Type B pancreatic cell (in vitro differentiated cells): ENCODE measurements at regions not wholly inside any gene's neighbourhood (a gene's known extent, or its start where the extent isn't known, plus 50 kb on each side); places are given as distances from the start of the nearest gene placed in this dataset.

Experiments used
- DNase-seq: peaks from one replicate; pipeline ENCODE4 v3.0.0; 2021; ENCODE audit warnings: mixed read lengths; ENCODE audit not compliant: unreplicated experiment; ENCODE audit errors: extremely low spot score
- H3K27ac Mint-ChIP-seq: 2 replicates; pipeline ENCODE4 v1.8.0; 2021; ENCODE audit warnings: mild to moderate bottlenecking, mixed read lengths
- H3K27me3 Mint-ChIP-seq: 2 replicates; pipeline ENCODE4 v1.8.0; 2021; ENCODE audit warnings: mixed read lengths
- H3K36me3 Mint-ChIP-seq: 2 replicates; pipeline ENCODE4 v1.8.0; 2021; ENCODE audit warnings: mixed read lengths
- H3K4me1 Mint-ChIP-seq: one replicate; pipeline ENCODE4 v1.8.0; 2021; ENCODE audit warnings: mixed read lengths; ENCODE audit not compliant: unreplicated experiment
- H3K4me3 Mint-ChIP-seq: 2 replicates; pipeline ENCODE4 v1.8.0; 2021; ENCODE audit warnings: mild to moderate bottlenecking, mixed read lengths
- H3K9me3 Mint-ChIP-seq: 2 replicates; pipeline ENCODE4 v1.8.0; 2021; ENCODE audit warnings: mixed read lengths
- TF ChIP-seq, protein P1 (sequence below): fragments of 200-600 bp; sonication (generic); conservative IDR thresholded peaks from 2 replicates; pipeline ENCODE4 v1.5.0; 2021; ENCODE audit warnings: antibody characterized with exemption, mild to moderate bottlenecking

DNA sequence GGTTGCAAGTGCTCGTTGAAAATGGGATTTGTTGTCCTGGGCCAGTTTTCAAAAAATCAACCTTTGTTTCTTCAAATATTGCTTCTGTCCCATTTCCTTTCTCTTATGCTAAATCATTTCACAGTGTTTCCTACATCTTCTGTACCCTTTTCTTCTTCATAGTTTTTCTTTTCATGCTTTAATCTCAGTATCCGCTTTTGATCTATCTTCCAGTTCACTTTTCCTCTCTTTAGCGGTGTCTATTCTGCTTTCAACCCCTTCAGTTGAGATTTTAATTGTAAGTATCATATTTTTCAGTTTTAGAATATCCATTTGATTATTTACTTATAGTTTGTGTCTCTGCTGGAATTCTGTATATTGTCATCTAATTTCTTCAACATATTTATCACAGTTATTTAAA, 311.7 kb upstream of the TPM1 start:
- TF ChIP-seq, protein P1, sequence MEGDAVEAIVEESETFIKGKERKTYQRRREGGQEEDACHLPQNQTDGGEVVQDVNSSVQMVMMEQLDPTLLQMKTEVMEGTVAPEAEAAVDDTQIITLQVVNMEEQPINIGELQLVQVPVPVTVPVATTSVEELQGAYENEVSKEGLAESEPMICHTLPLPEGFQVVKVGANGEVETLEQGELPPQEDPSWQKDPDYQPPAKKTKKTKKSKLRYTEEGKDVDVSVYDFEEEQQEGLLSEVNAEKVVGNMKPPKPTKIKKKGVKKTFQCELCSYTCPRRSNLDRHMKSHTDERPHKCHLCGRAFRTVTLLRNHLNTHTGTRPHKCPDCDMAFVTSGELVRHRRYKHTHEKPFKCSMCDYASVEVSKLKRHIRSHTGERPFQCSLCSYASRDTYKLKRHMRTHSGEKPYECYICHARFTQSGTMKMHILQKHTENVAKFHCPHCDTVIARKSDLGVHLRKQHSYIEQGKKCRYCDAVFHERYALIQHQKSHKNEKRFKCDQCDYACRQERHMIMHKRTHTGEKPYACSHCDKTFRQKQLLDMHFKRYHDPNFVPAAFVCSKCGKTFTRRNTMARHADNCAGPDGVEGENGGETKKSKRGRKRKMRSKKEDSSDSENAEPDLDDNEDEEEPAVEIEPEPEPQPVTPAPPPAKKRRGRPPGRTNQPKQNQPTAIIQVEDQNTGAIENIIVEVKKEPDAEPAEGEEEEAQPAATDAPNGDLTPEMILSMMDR, result no peak
- Mint-ChIP-seq H3K4me3 (no peak overlapping the region), H3K27ac (no peak overlapping the region), H3K4me1 (peaks cover 10% of the 10 kb centered on the region), H3K36me3 (peaks cover 49% of the 10 kb centered on the region), H3K27me3 (no peaks in the 10 kb centered on the region), H3K9me3 (peaks cover 6% of the 10 kb centered on the region)
- DNase-seq, result no peak

DNA sequence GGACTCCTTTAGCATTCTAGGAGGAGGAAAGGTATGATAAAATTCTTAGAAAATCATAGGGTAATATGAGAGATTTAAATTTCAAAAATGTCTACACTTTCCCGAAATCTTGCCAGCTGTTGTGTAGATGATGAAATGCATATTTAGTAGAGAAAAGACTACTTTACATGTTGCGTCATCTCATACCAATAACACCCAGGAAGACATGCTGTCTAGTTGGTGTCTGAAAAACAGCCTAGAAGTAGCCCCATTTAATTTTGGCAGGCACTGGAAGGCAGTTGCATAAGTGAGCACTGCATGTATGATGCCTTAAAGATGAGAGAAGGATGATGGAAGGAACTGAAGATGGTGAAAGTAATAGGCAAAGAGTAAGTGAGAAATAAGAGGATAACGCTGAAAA, 310.5 kb upstream of the TPM1 start:
- Mint-ChIP-seq H3K27ac (no peak overlapping the region), H3K27me3 (no peaks in the 10 kb centered on the region), H3K4me3 (no peak overlapping the region), H3K36me3 (peaks cover 47% of the 10 kb centered on the region), H3K9me3 (peaks cover 6% of the 10 kb centered on the region), H3K4me1 (peaks cover 10% of the 10 kb centered on the region)
- DNase-seq, result no peak
- TF ChIP-seq, protein P1, result no peak

DNA sequence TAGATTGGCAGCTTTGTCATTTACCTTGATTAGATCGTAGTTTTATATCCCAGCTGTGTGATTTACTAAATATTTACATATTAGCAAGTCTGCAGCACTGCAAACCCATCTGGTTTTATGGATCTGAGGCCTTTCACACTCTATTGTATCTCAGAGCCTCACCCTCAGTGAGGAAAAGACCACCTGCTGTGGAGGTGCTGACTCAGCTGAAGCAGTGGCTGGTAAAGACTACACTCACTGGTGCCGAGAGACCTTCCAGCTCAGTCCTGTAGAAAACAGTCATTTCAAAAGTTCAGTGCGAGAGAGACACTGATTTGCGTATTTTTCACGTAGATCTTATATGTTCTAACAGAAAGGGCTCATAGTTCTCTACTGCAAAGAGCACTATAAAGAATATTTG, 307.8 kb upstream of the TPM1 start:
- Mint-ChIP-seq H3K4me3 (no peak overlapping the region), H3K36me3 (peaks cover 33% of the 10 kb centered on the region)

DNA sequence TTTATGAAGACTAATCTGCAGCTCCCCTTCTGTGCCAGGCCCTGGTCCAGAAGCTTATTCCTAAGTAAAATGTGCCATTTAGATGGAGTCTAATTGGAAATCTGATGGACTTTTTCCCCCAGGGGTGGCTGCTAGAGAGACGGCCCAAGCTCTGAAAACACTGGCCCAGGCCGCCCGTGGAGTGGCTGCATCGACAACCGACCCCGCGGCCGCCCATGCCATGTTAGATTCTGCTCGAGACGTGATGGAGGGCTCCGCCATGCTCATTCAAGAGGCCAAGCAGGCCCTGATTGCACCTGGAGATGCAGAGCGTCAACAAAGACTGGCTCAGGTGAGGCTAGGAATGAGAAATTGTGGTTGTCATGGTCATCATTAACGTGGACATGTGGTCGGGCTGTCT, 305.8 kb upstream of the TPM1 start:
- DNase-seq, result no peak
- TF ChIP-seq, protein P1, result no peak
- Mint-ChIP-seq H3K36me3 (peaks cover 24% of the 10 kb centered on the region), H3K9me3 (no peaks in the 10 kb centered on the region), H3K4me1 (peaks cover 31% of the 10 kb centered on the region), H3K27ac (no peak overlapping the region), H3K4me3 (no peak overlapping the region), H3K27me3 (no peaks in the 10 kb centered on the region)

More for the DNA sequence above, 307.8 kb upstream of the TPM1 start:
- DNase-seq, result no peak
- Mint-ChIP-seq H3K9me3 (peaks cover 6% of the 10 kb centered on the region), H3K4me1 (peaks cover 14% of the 10 kb centered on the region), H3K27ac (no peak overlapping the region), H3K27me3 (no peaks in the 10 kb centered on the region)
- TF ChIP-seq, protein P1, result no peak

DNA sequence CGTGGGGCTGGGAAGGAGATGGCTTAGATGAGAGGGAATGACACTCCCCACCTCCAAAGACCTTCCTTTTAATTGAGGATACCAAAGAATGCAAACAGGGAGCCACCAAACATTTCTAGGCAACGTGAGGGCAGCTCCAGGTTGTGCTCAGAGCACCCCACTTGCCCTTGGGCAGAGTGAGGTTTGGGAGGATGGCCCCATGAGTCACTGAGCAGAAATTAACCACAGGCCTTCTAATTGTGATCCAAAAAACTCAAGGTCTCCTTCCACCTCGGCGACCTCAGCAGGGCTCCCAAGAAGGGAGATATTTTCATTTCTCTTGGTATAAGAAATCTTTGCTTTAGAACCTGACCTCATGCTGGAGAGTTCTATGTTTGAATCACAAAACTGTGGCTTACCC, 305.0 kb upstream of the TPM1 start:
- TF ChIP-seq, protein P1, result no peak
- Mint-ChIP-seq H3K4me3 (no peak overlapping the region), H3K36me3 (peaks cover 18% of the 10 kb centered on the region), H3K4me1 (peaks cover 39% of the 10 kb centered on the region), H3K27me3 (no peaks in the 10 kb centered on the region), H3K9me3 (no peaks in the 10 kb centered on the region), H3K27ac (no peak overlapping the region)
- no peak for DNase-seq

DNA sequence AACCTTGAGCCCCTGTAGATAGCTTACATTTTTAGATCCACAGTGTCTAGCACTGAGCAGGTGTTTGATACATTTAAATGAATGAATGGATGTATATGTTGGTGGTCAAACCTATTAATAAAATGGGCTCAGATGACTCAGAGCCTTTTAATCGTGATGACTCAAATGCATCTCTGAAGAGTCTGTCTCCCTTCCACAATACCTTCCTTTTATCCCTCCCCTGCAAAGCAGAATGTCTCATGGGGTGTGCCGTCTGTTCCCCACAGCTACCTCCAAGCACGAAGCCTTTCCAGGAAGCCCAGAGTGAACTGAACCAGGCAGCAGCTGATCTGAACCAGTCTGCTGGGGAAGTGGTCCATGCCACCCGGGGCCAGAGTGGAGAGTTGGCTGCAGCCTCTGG, 303.5 kb upstream of the TPM1 start:
- H3K4me1 Mint-ChIP-seq, result peaks cover 47% of the 10 kb centered on the region
- H3K27me3 Mint-ChIP-seq, result no peaks in the 10 kb centered on the region
- TF ChIP-seq, protein P1, result no peak
- H3K36me3 Mint-ChIP-seq, result peaks cover 11% of the 10 kb centered on the region
- no peak overlapping the region for H3K27ac Mint-ChIP-seq
- no peak overlapping the region for H3K4me3 Mint-ChIP-seq
- H3K9me3 Mint-ChIP-seq, result no peaks in the 10 kb centered on the region
- DNase-seq, result no peak
